GM08714 (cell line): ENCODE measurements at regions not wholly inside any gene's neighbourhood (a gene's known extent, or its start where the extent isn't known, plus 50 kb on each side); places are given as distances from the start of the nearest gene placed in this dataset.
"Not testable (repeated sequence)": the region's sequence is repeated elsewhere in the genome, so short reads cannot be mapped to it uniquely, and the experiment has no call there.

Experiments
- H3K4me3 ChIP-seq: fragments of 200-500 bp; sonication (Bioruptor generic); 2 replicates; pipeline ENCODE4 v1.5.1; 2014; ENCODE audit warnings: mild to moderate bottlenecking, low read length, inconsistent platforms
- ZNF274 ChIP-seq: IDR thresholded peaks from 2 replicates; pipeline ENCODE4 v1.6.1; 2012; ENCODE audit warnings: mild to moderate bottlenecking, low read depth, low read length

DNA sequence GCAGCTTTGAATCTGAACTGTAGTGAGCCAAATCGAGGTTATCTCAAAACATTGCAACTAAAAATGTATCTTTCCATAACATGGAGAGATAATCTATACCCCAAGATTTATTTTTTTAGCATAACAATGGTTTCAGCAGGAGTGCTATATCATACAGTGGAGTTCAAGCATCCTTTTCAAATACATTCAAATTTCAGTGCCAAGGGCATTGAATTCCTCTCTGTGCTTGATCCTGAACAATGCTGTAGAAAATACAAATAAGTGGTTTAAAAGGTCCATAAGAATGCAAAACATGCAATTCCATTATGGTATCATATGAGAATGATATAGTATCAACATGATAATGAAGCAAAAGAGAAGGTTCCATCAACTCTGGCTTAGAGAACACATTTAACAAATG is 201.7 kb downstream of the TXNL1 start:
- no peak for TF ChIP-seq ZNF274
- H3K4me3 ChIP-seq = no peak overlapping the region

DNA sequence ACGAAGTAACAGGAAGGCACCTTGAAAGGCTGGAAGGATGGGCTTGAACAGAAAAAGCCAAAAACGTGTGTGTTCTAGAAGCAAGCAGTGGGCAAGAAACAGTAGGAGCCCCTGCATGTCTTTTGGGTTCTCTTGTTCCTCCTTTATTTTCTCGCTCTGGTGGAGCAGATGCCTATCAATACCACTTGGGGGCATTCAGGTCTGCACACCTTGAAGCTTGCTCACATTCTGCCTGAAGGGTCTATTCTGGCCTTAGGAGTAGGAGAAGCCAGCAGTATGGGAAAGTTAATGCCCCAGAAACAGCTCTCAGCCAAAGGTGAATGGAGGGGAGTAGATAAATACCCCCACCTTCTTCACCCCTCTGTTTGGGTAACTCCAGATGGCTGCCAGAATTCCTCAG is 204.5 kb downstream of the TXNL1 start:
- H3K4me3 ChIP-seq = no peak overlapping the region
- no peak for TF ChIP-seq ZNF274

DNA sequence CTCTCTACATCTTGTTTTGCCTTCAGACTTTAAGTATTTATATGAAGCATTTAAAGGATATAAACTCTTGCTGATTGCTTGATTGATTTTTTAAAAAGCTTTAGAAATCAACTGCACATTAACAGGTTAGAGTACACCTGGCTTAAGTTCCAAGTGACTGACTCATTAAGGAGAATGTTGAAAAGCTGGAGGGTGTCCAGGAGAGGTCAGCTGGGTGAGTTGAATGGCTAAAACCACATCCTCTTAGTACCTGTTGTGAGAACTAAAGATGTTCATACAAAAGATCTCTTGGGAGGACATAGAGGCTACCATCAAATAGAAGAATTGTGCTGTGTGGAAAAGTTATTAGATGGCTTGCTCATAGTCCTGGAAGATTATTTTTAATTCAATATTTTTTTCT is 206.8 kb downstream of the TXNL1 start:
- no peak for TF ChIP-seq ZNF274
- no peak overlapping the region for H3K4me3 ChIP-seq

DNA sequence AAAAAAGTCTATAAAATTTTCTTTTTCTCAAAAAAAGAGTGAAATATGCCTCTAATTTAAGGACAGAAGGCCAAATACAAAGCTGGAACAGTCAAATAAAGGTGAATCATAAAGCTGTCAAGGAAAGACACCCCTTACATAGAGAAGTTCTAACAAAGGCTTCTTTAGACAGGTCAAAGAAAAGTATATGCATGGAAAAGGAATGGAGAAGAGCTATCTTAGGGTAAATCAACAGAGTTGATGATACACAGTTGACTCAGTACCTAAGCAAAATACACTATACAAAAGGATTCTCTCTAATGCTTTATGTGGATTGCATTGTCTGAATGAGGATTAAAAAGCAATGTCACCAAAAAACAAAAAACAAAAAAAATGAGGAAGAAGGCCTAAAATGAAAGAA is 214.8 kb downstream of the TXNL1 start:
- no peak overlapping the region for H3K4me3 ChIP-seq
- no peak for TF ChIP-seq ZNF274

DNA sequence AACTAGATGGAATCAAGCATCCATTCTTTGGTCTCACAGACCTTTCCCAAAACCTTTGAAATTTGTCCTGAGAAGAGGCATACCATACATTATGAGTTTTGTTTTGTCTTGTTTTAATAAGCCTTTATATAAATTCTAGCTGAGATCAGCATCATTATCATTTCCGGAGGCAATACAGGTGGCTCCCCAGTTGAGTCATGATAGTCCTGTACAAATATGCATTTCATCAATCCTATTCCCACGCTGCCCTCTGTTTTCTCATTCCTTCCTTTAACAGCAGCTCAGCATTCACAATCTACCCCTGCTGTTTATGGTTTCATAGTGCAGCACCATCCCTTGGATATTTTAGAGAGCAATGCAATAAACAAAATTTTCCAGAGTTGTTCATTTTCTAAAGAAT is 216.7 kb downstream of the TXNL1 start:
- H3K4me3 ChIP-seq = no peak overlapping the region
- no peak for TF ChIP-seq ZNF274

DNA sequence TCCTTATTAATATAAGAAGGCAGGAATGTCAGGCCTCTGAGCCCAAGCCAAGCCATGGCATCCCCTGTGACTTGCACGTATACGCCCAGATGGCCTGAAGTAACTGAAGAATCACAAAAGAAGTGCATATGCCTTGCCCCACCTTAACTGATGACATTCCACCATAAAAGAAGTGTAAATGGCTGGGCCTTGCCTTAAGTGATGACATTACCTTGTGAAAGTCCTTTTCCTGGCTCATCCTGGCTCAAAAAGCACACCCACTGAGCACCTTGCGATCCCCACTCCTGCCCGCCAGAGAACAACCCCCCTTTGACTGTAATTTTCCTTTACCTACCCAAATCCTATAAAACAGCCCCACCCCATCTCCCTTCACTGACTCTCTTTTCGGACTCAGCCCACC is 217.5 kb downstream of the TXNL1 start:
- H3K4me3 ChIP-seq = not testable (repeated sequence)

DNA sequence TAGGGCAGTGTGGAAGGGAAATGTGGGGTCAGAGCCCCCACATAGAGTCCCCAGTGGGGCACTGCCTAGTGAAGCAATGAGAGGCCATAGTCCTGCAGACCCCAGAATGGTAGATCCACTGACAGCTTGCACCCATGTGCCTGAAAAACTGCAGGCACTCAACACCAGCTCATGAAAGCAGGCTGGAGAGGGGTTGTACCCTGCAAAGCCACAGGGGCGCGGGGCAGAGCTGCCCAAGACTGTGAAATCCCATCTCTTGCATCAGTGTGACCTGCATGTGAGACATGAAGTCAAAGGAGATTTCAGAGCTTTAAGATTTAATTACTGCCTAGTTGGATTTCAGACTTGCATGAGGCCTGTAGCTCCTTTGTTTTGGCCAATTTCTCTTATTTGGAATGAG is 224.0 kb downstream of the TXNL1 start:
- H3K4me3 ChIP-seq = no peak overlapping the region
- no peak for TF ChIP-seq ZNF274

DNA sequence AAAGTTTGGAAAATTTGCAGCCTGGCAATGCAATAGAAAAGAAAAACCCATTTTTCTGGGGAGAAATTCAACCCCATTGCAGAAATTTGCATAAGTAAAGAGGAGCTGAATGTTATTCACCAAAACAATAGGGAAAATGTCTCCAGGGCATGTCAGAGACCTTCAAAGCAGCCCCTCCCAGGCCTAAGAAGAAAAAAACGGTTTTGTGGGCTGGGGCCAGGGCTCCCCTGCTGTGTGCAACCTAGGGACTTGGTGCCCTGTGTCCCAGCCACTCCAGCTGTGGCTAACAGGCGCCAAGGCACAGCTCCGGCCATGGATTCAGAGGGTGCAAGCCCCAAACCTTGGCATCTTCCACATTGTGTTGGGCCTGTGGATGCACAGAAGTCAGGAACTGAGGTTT is 224.5 kb downstream of the TXNL1 start:
- H3K4me3 ChIP-seq = no peak overlapping the region
- no peak for TF ChIP-seq ZNF274

DNA sequence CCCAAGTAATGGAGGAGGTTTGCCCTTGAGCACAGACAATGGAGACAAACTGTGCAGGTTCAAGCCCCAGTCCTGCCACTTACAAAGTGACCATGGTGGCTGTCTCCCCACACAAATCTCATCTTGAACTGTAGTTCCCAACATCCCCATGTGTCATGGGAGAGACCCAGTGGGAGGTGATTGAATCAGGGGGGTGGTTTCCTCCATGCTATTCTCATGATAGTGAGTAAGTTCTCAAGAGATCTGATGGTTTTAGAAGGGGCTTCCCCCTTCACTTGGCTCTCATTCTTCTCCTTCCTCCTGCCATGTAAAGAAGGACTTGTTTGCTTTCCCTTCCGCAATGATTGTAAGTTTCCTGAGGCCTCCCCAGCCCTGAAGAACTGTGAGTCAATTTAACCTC is 225.4 kb downstream of the TXNL1 start:
- TF ChIP-seq ZNF274 = no peak

DNA sequence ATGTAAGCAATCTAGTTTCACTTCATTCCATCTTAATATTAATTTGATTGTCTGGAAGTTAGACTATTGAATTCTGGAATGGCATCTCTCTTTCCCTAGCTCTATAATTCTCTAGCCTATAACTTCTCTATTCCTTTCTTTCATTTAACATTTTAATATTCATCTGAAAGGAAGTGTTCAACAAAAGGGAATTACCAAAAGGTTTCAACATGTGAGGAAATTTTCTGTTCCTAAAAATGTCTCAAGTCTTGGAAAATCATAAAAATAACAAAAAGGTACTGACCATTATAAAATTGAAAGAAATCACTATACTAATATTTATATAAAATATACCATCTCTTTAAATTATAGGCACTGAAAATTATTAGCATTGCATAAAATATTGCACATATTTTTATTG is 228.7 kb downstream of the TXNL1 start:
- no peak overlapping the region for H3K4me3 ChIP-seq
- TF ChIP-seq ZNF274 = no peak

More for the DNA sequence above, 225.4 kb downstream of the TXNL1 start:
- H3K4me3 ChIP-seq = no peak overlapping the region

DNA sequence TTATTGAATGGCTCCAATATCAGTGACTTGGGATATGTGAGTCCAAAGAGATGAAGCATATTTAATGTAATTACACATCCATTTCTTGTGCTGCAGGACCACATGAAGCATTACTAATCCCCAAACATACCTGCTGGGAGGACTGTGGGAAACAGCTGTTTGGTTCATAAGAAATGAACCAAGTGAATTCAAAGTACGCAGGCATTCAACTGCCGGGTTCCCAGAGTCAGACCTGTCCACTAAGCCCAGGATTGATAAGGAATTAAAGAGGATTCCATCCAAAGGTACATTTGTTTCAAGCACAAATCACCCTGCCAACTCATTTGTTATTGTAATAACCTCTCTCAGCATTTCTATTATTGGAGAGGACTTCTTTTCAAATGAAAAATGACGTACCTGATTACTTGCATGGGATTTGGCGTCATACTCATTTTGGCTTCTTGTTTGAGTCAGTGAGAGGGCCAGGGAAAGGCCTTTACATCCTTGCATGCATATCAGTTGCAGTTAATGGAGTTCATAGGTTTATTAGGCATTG is 230.7 kb downstream of the TXNL1 start:
- no peak overlapping the region for H3K4me3 ChIP-seq
- TF ChIP-seq ZNF274 = no peak

DNA sequence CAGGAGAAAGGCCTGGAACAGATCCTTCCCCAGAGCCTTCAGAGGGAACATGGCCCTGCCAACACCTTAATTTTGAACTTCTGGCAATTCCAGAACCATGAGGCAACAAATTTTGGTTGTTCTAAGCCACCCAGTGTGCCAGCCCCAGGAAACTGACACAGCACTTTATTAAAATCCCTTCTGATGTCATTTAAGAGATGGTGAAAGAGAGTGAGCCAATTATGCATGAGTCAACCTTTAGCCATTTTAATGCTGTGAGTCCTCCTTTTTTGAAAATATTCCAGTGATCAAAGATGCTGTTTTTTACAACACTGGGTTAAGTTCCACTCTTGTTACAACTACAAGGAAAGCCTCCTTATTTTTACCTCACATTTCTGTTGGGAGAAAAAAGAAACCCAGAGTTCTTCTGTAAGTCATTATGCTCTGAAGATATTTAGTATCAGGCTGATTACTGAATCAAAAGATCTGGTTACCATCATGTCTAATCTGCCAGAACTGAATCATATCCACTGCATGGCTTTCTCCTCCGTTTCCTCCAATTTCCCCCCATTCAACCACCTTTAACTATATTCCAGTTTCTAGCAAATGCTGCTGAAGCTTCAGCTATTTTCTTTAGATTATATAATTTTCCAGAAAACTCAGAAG is 235.4 kb downstream of the TXNL1 start:
- no peak overlapping the region for H3K4me3 ChIP-seq
- TF ChIP-seq ZNF274 = no peak

DNA sequence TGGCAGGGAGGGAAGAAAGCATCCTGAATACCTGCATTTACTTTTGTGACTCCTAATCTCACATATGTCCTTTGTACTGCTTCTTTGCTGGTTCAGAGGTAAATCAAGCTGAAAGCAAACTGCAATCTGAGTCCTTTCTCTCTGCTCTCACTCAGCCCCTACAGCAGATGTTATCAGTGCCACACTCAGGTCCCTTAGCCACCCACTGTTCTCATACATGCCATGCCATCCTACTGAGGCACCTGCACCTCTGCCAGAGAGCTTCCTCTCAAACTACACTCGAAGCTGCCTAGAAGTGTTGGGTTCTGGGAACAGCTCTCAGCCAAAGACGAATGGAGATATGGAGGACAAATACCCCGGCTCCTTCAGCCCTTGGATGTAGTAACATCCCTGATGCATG is 244.5 kb downstream of the TXNL1 start:
- no peak for TF ChIP-seq ZNF274
- no peak overlapping the region for H3K4me3 ChIP-seq

DNA sequence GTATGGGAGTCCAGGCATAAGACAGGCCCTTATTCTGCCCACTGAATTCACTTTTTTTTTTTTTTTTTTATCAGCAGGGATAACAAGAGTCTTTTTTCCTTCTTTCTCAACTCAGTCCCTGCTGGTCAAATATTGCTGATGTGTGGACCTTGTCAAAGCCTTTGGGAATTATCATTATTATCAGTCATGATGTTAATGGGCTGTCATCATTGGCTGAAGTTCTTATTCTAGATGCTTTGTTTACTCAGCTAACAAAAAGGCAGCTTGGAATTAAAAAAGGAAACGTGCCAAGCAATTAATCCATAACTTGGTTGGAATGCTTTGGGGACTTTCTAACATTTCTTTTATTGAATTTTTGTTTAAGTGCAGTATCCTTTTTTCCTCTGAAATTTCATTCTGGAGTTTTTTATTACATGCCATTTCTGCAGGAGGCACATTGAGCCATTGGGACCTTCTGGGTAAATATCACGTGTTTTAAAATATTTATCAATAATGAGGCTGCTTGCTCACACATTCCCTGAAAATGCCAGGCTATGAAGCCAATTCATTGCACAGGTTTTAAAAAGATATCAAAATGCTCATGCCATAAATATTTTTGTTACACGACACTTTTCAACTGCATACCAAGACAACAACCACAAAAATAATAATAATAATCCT is 246.3 kb downstream of the TXNL1 start:
- no peak for TF ChIP-seq ZNF274
- H3K4me3 ChIP-seq = no peak overlapping the region

DNA sequence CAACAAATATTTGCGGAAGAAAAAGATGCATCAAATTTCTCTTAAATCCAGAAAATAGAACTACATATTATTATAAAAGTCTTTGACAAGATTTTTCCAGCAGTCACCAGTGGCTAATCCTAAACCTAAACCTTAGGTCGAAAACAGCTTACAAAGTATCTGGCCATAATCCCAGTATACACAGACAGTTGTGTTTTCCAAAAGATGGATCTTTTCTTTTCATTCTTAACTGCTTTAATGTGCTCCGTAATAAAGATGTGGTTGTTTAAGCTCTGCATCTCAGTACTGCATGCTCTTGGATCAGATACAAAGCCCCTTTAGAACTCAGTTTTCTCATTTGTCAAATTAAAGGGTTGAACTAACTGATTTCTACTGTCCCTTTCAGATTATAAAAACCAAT is 247.8 kb downstream of the TXNL1 start:
- no peak for TF ChIP-seq ZNF274

DNA sequence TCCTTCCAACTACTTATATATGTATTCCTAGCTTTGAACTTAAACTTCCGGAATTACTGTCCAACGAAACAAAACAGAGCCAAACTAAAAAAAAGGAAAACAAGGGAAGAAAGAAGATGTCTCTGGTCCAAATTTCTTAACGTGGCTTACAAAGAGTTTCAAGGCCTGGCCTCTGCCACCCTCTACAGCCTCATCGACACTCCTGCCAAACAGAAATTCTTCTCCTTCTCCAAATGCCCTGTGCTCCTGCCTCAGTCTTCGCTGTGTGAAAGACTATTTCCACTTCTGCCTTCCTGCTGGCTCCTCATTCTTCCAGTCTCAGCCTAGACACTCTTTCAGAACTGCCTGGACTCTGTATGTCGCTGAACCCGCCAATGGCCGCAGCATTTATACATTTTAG is 249.2 kb downstream of the TXNL1 start:
- TF ChIP-seq ZNF274 = no peak
- H3K4me3 ChIP-seq = no peak overlapping the region

More for the DNA sequence above, 247.8 kb downstream of the TXNL1 start:
- H3K4me3 ChIP-seq = no peak overlapping the region
